ENCODE measurements at regions not wholly inside any gene's neighbourhood (a gene's known extent, or its start where the extent isn't known, plus 50 kb on each side); places are given as distances from the start of the nearest gene placed in this dataset.
A peak's percentile ranks its signal among the peaks of the same experiment; 100 is the strongest.

DNA sequence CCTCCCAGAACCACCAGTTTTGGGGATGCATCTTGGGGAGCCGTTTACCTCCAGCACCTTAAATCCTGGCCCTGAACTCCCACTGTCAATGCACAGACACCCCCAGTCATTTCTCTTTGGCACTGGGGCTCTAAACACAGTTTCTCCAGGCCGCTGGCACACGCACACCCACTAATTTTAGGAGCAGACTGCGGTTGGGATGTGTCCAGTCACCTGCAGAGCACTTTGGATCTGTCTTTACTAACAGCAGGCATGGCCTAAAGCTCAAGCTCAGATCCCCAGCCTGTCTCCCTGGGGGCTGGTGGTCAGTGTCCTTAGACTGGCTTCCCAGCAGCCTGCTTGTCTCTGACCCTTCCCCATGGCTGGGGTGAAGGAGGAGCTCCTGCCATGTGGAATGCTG lies 49.9 kb downstream of the SYNE3 start:
- DNase-seq: no peak

GRCh38 chr14:95465936-95466335 lies 50.5 kb downstream of the SYNE3 start:
- DNase-seq: no peak

DNA sequence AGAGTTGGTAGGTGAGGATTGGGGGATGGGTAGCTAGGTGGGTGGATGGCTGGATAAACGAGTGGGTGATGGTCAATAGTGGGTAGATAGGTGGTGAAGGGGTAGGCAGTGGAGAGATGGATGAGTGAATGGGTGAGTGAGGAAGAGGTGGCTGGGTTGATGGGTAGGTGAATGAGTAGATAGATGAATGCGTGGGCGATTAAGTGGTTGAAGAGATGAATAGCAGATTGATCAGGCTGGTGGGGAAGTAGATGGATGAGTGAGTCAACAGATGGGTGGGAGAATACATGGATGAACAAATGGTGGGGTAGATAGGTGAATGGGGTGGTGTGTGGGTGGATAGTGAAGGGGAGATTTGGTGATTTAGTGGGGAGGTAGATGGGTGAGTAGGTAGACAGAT lies 51.1 kb downstream of the SYNE3 start:
- peak; percentile 24 for DNase-seq

- no peak for DNase-seq
Measured at GRCh38 chr14:95464514-95464913, 51.9 kb downstream of the SYNE3 start.

DNA sequence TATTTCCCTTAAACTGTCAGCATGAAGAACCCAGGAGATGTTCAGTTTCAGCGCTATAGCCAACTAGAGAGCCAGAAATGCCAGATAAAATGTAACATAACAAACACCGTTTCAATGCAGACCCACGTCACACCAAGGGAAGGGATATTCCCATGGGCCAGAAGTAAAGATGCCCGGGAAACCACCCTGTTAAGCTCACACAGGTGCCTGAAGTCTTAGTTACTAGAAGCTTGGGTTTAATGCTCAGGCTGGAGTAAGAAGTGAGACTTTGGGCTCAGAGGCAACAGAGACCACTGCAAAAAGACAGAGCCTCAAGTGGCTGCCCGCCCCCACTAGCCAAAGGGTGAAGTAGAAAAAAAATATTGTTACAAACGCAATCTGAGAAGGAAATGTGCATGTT lies 52.3 kb downstream of the SYNE3 start:
- no peak for DNase-seq

- DNase-seq: peak; percentile 10
Measured at GRCh38 chr14:95463171-95463901, 53.1 kb downstream of the SYNE3 start.

GRCh38 chr14:95462491-95462890 lies 54.0 kb downstream of the SYNE3 start:
- DNase-seq: no peak

DNA sequence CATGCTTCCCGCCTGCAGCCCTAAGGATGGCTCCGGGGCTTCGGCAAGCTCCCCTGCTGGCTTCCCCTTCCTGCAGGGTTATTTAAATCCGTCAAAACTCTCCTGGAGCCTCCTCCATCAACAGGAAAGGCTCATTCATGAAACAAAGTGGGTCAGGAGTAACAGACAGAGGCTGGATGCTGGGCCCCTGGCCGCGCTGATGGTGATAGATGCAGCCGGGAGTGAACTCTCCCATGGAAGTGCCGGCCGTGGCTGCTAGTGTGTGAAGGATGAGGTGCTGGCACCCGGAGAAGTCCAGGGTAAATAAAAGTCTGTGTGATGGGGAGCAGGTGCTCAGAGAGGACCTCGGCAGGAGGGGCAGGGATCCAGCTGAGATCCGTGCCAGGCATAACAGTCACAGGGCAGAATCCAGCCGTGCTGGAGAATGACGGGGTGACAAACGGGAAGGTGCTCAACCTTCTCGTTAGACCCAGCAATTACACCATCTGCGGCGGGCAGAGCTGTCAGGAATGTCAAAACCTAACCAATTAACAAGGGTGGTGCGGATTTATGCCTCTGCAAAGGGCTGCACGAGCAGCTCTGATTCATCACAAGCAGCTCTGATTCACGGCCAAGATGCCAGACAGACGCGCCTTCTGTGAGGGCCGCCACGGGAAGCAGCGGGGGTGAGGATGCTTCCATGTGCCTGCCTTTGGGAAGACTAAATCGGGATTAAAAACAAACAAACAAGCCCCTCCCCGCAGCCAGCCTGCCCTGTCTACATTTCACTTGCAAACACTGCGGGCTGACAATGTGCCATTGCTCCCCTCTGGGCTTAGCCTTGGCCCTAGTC lies 55.6 kb downstream of the SYNE3 start:
- no peak for DNase-seq

DNA sequence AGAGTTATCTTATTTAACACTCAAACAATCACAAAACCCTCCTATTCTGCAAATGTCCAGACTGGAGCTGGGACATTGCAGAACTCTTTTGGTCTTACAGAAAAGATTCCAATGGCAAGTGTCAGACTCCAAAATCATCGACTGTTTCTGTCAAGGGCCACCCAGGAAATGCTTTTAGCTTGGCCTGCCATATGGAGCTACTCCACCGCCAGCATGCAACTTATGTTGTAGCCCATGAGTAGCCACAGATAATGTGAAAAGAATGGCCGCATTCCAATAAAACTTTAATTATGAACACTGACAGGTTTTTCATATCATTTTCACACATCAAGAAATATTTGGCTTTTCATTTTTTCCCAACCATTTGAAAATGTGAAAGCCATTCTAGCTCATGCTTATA lies 57.5 kb downstream of the SYNE3 start:
- DNase-seq: no peak

DNA sequence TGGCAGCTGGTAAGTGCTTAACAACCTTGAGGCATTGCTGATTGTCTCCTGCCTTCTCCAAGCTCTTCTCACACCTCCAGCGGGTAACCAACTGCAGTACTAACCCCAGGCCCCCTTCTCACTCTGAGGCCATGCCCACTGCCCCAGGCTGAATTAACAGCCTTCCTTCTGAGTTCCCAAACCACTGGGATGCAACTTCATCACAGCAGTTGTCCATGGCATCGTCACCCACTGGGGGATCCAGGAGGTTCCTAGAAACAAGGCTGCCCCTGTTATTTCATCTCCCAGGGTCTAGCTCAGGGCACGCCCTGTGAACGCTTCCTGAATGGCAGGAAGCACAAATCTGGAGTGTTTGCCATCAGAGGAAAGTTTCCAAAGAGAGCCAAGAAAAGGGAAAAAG lies 58.0 kb downstream of the SYNE3 start:
- no peak for DNase-seq

DNA sequence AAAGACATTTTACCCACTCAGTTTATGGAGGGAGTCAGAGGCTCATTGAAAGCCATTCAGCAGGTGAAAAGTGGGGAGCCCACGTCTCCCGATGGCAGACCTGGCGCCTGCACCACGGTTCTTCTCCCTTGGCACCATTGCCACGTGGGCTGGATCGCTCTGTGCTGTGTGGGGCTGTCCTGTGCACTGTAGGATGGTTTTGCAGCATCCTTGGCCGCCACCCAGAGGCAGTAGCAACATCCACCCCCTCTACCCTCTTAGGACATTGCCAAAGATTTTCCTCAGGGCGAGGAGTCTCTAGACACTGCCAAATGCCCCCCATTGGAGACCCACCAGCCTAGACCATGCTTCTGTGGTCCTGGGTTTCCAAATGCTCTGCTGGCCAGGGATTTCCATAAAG lies 60.2 kb downstream of the SYNE3 start:
- DNase-seq: no peak

GRCh38 chr14:95455246-95455645 lies 61.2 kb downstream of the SYNE3 start:
- DNase-seq: no peak

- no peak for DNase-seq
Measured at GRCh38 chr14:95453713-95453980, 62.8 kb downstream of the SYNE3 start.

DNA sequence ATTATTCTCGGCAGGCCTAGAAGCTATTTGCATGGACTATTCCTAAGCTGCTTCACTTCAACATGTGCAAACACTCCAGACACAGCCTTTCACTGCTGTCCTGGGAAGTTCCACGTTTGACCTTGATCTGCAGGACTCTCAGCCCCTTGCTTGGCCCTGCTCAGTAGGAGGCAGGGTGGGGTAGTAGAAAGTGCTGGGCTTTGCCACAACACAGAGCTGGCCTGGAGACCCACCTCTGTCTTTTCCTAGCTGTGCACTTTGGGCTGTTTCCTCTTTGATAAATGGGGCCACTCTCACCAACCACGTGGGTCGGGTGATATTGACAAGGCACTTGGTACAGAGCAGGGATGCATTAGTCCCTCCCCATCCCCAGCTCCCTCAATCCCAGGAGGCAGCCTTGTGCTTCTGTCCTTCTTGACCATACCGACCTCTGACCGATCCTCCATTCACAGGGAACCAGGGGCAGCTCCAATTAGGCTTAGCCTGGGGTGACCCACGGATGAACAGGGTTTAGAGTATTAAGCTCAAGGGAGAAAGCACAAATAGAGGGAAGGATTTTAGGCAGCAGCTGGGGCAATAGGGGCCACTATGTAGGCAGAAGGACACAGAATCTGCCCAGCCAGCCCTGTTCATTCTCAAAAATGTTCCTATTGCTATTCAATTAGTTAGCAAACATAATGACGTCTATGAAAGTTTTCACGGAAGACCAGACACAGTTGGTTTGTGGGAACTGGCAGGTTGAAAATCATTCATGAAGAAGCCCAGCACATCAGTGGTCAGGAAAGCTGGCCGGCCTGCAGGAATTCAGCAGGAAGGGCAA lies 63.3 kb downstream of the SYNE3 start:
- no peak for DNase-seq

DNA sequence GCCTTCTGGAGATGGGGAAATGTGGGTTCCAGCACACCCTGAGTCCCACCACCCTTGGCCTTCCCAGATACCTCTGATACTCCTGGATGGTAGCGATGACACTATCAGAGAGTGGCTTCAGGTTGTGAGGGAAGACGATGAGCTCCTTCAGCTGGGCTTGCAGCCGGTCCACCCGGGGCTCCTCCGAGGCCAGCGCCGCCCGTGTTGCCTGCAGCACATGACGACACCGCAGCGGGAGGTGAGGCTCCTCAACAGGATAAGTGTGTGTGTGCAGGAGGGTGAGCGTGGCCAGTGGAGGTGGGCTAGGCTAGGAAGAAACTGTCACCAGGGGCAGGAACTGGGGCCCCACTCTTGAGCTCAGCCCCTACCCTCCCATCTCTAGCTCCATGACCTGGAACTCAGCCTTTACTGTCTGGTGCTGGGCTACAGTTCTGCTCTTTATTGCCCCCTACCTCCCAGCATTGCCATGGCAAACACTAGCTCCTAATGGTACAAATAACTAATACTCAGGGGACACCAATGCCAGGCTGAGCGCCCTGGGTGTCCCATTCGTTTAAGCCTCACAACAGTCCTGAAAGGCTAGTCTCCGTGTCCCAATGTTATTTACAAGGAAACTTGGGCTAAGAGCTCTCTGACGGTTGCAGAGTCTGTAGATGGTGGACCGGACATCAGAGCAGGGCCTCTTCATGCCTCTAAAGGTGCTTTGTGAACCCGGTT lies 64.1 kb downstream of the SYNE3 start:
- no peak for DNase-seq

DNA sequence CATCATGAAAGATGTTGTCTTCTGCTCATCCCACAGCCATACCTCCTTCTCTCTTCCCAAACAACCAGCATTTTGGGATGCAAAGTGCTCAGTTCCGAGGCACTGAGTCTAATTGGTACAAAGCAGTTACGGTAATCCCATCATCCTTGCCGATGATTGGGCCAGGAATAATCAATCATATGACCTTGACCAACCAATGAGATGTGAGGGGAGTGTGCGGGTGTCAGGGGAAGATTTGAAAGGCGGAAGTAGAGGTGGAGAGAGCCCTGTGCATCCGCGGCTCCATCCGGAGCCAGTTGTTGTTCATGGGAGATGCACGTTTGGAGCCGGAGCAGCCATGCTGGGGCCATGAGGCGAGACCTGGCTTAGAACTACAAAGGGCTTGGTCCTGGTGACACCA lies 67.3 kb downstream of the SYNE3 start:
- no peak for DNase-seq

- DNase-seq: no peak
Measured at GRCh38 chr14:95446470-95446869, 70.0 kb downstream of the SYNE3 start.

- no peak for DNase-seq
Measured at GRCh38 chr14:95445676-95446075, 70.8 kb downstream of the SYNE3 start.

DNA sequence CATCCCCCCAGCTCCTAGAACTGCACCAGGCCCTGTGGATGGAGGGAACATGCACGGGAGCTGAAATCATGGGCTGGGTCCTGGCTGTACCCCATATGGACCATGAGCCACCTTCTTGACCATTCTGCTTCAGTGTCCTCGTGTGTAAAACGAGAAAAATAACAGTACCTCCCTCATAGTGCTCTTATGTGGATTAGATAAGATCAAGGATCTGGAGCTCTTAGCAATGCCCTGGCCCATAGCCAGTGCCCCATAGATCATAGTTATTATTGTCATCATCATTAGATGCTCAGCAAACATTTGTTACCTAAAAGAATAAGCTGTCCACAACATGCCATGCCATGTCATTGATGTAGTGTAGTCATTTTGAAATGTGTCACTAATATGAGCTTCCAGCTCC lies 71.3 kb downstream of the SYNE3 start:
- DNase-seq: no peak

GRCh38 chr14:95444132-95445129 lies 72.0 kb downstream of the SYNE3 start:
- DNase-seq: no peak

- DNase-seq: peak; percentile 84
Measured at GRCh38 chr14:95442633-95443021, 73.8 kb downstream of the SYNE3 start.
